Lower lobe of right lung (tissue), 2 donors: ENCODE measurements at regions not wholly inside any gene's neighbourhood (a gene's known extent, or its start where the extent isn't known, plus 50 kb on each side); places are given as distances from the start of the nearest gene placed in this dataset.

Source experiments
- ATAC-seq, 2 donors: fragments of 200-7000 bp; cut with Tn5 transposase; one replicate each; pipeline ENCODE4 v1.9.1; 2020 to 2022; ENCODE audit warnings: mild to moderate bottlenecking in 2 of 2, moderate library complexity in 2 of 2
- DNase-seq: peaks from one replicate; pipeline ENCODE4 v3.0.0-alpha.2; 2020
- H3K27ac ChIP-seq: fragments of 200-600 bp; one replicate; pipeline ENCODE4 v1.8.0; 2022
- H3K27me3 ChIP-seq: fragments of 200-600 bp; one replicate; pipeline ENCODE4 v1.8.0; 2022; ENCODE audit warnings: low read depth
- H3K36me3 ChIP-seq: fragments of 200-600 bp; one replicate; pipeline ENCODE4 v1.8.0; 2022; ENCODE audit warnings: mild to moderate bottlenecking
- H3K4me1 ChIP-seq: fragments of 200-600 bp; one replicate; pipeline ENCODE4 v1.8.0; 2022
- H3K4me3 ChIP-seq: fragments of 200-600 bp; one replicate; pipeline ENCODE4 v1.8.0; 2022; ENCODE audit warnings: mild to moderate bottlenecking
- H3K9me3 ChIP-seq: fragments of 200-600 bp; one replicate; pipeline ENCODE4 v1.8.0; 2022
- CTCF ChIP-seq: fragments of 200-600 bp; IDR thresholded peaks from one replicate; pipeline ENCODE4 v1.8.0; 2022; ENCODE audit warnings: antibody characterized with exemption, mild to moderate bottlenecking
- intact Hi-C: fragments of 100-400 bp; cut with DNase I; formaldehyde crosslinking; loops from one replicate; pipeline ENCODE4 v1.11.0; 2022
- donor health status: DM: no; HTN: yes; CAD: no; lungs with severe emphysema.

GRCh38 chr15:62798536-62798935 lies 244.0 kb upstream of the TPM1 start:
- H3K27me3 ChIP-seq = no peaks in the 10 kb centered on the region
- no peaks in the 10 kb centered on the region for H3K9me3 ChIP-seq
- H3K27ac ChIP-seq = no peak overlapping the region
- no peak overlapping the region for H3K4me3 ChIP-seq
- no peaks in the 10 kb centered on the region for H3K4me1 ChIP-seq
- DNase-seq (no peak), ATAC-seq (no peak)
- no peak for TF ChIP-seq CTCF
- intact Hi-C loops = no loop called here
- peaks cover 8% of the 10 kb centered on the region for H3K36me3 ChIP-seq

DNA sequence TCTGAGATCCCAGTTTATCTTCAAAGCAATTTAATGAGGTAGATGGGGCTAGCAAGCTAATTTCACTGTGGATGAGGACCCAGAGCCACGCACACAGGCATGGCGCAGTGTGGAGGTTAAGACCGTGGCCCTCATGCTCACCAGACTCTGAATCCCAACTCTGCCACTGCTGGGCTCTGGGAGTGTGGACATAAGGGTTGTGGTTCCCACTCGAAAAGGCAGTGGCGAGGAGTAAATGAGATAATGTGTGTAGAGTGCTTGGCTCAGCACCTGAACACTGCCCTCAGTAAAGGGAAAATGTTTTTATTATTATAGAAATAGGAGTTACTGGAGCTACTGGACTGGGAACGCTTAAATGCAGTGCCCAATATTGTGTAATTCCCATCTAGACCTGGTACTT lies 243.5 kb upstream of the TPM1 start:
- no peak for DNase-seq
- Histone ChIP-seq H3K27me3 (no peaks in the 10 kb centered on the region), H3K36me3 (peaks cover 8% of the 10 kb centered on the region), H3K4me3 (no peak overlapping the region), H3K4me1 (no peaks in the 10 kb centered on the region), H3K9me3 (no peaks in the 10 kb centered on the region), H3K27ac (no peak overlapping the region)
- no peak for TF ChIP-seq CTCF
- intact Hi-C loops = no loop called here
- ATAC-seq = no peak

DNA sequence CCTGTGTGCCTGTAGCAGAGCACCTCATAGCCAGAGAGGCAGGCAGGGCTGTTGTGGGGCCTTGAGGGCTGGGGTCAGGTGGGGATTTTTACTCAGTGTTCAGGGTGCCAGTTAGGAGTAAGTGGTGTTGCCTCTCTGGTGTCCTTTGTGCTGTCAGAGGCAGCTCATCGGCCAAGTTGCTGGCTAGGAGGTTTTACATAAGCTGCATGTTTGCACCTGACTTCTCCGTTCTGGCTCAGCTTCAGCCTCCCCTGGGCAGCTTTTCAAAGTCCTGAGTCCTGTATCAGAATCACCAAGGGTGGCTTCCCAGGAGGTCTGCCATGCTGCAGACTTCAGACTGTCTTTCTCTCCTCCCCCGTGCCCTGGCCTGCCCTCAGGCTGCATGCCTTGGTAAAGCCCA lies 242.6 kb upstream of the TPM1 start:
- Histone ChIP-seq H3K36me3 (peaks cover 8% of the 10 kb centered on the region), H3K4me3 (no peak overlapping the region), H3K27me3 (no peaks in the 10 kb centered on the region), H3K4me1 (no peaks in the 10 kb centered on the region), H3K27ac (no peak overlapping the region), H3K9me3 (no peaks in the 10 kb centered on the region)
- DNase-seq = no peak
- no peak for TF ChIP-seq CTCF
- ATAC-seq = no peak
- intact Hi-C loops = no loop called here

GRCh38 chr15:62802612-62803011 lies 239.9 kb upstream of the TPM1 start:
- DNase-seq = no peak
- H3K9me3 ChIP-seq = no peaks in the 10 kb centered on the region
- ATAC-seq = no peak
- intact Hi-C loops = no loop called here
- no peak for TF ChIP-seq CTCF
- no peak overlapping the region for H3K4me3 ChIP-seq
- no peak overlapping the region for H3K27ac ChIP-seq
- no peaks in the 10 kb centered on the region for H3K4me1 ChIP-seq
- no peaks in the 10 kb centered on the region for H3K27me3 ChIP-seq
- H3K36me3 ChIP-seq = peaks cover 10% of the 10 kb centered on the region

DNA sequence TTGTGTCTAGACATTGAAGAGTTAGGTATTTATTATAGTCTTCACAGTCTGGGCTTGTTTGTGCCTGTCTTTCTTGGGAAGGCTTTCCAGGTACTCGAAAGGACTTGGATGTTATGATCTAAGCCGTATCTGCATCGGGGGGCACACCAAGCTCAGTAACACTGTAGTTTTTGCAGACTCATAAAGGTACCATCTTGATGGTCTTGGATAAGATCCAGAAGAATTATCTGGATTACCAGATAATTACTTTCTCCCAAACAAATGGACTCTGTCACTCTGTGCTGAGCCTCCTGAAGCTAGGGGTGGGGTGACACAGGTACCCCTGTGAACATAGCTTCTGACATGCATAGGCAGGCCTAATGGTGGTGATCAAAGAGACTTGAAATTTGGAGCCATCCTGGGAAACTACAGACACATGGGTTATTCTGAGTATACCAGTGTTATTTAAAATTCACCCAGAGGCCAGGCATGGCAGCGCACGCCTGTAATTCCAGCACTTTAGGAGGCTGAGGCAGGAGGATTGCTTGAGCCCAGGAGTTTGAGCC lies 238.6 kb upstream of the TPM1 start:
- Histone ChIP-seq H3K4me1 (no peaks in the 10 kb centered on the region), H3K27me3 (no peaks in the 10 kb centered on the region), H3K27ac (no peak overlapping the region), H3K9me3 (no peaks in the 10 kb centered on the region), H3K4me3 (no peak overlapping the region), H3K36me3 (peaks cover 10% of the 10 kb centered on the region)
- TF ChIP-seq CTCF = no peak
- intact Hi-C loops = no loop called here
- DNase-seq (no peak), ATAC-seq (no peak)

GRCh38 chr15:62805502-62805901 lies 237.0 kb upstream of the TPM1 start:
- Histone ChIP-seq H3K9me3 (no peaks in the 10 kb centered on the region), H3K27me3 (no peaks in the 10 kb centered on the region), H3K36me3 (peaks cover 10% of the 10 kb centered on the region), H3K4me1 (no peaks in the 10 kb centered on the region), H3K4me3 (no peak overlapping the region), H3K27ac (no peak overlapping the region)
- no peak for TF ChIP-seq CTCF
- DNase-seq (no peak), ATAC-seq (no peak)
- intact Hi-C loops = no loop called here
